GM19328 (cell line): ENCODE measurements at regions not wholly inside any gene's neighbourhood (a gene's known extent, or its start where the extent isn't known, plus 50 kb on each side); places are given as distances from the start of the nearest gene placed in this dataset.

Experiments used
- ATAC-seq: cut with Tn5 transposase; IDR thresholded peaks from one replicate; pipeline ENCODE4 v1.9.1; 2021; ENCODE audit warnings: mild to moderate bottlenecking, moderate library complexity; ENCODE audit not compliant: unreplicated experiment

GRCh38 chr14:85291731-85292130 is 238.2 kb upstream of the FLRT2 start:
- ATAC-seq, result no peak

GRCh38 chr14:85293612-85294234 is 236.2 kb upstream of the FLRT2 start:
- ATAC-seq, result no peak

- ATAC-seq, result no peak
Observed at GRCh38 chr14:85295318-85295717, 234.6 kb upstream of the FLRT2 start.

- no peak for ATAC-seq
Observed at GRCh38 chr14:85296456-85297210, 233.3 kb upstream of the FLRT2 start.

- no peak for ATAC-seq
Observed at GRCh38 chr14:85300107-85300506, 229.8 kb upstream of the FLRT2 start.

- ATAC-seq, result no peak
Observed at GRCh38 chr14:85301506-85301905, 228.4 kb upstream of the FLRT2 start.

- no peak for ATAC-seq
Observed at GRCh38 chr14:85306024-85306423, 223.9 kb upstream of the FLRT2 start.

- no peak for ATAC-seq
Observed at GRCh38 chr14:85308531-85309300, 221.2 kb upstream of the FLRT2 start.

GRCh38 chr14:85310491-85311272 is 219.3 kb upstream of the FLRT2 start:
- ATAC-seq, result no peak

GRCh38 chr14:85313560-85314207 is 216.3 kb upstream of the FLRT2 start:
- no peak for ATAC-seq

GRCh38 chr14:85315290-85315689 is 214.7 kb upstream of the FLRT2 start:
- no peak for ATAC-seq

GRCh38 chr14:85315733-85316290 is 214.1 kb upstream of the FLRT2 start:
- ATAC-seq, result no peak

GRCh38 chr14:85316701-85317410 is 213.1 kb upstream of the FLRT2 start:
- ATAC-seq, result no peak

- ATAC-seq, result no peak
Observed at GRCh38 chr14:85317491-85318021, 212.4 kb upstream of the FLRT2 start.

- ATAC-seq, result no peak
Observed at GRCh38 chr14:85319101-85319500, 210.8 kb upstream of the FLRT2 start.

GRCh38 chr14:85319998-85320630 is 209.8 kb upstream of the FLRT2 start:
- ATAC-seq, result no peak

- ATAC-seq, result no peak
Observed at GRCh38 chr14:85325134-85326017, 204.6 kb upstream of the FLRT2 start.

- no peak for ATAC-seq
Observed at GRCh38 chr14:85332401-85332800, 197.5 kb upstream of the FLRT2 start.
